NB4 (cell line): ENCODE measurements at regions not wholly inside any gene's neighbourhood (a gene's known extent, or its start where the extent isn't known, plus 50 kb on each side); places are given as distances from the start of the nearest gene placed in this dataset.

Source experiments
- DNase-seq: peaks from one replicate; pipeline ENCODE4 v3.0.0; 2010; ENCODE audit warnings: low read depth
- H3K4me3 ChIP-seq: one replicate; pipeline ENCODE4 v1.5.1; 2011; ENCODE audit warnings: mild to moderate bottlenecking, low read depth, low read length, moderate library complexity
- CTCF ChIP-seq: IDR thresholded peaks from one replicate; pipeline ENCODE4 v1.5.1; 2012; ENCODE audit warnings: low read depth, low read length
- MAX ChIP-seq: IDR thresholded peaks from 2 replicates; pipeline ENCODE4 v1.6.1; 2011; ENCODE audit warnings: low read depth, low read length
- MYC ChIP-seq: IDR thresholded peaks from 2 replicates; pipeline ENCODE4 v1.6.1; 2011; ENCODE audit warnings: low read depth, low read length
- POLR2A ChIP-seq: IDR thresholded peaks from 2 replicates; pipeline ENCODE4 v1.6.1; 2011; ENCODE audit warnings: mild to moderate bottlenecking; ENCODE audit not compliant: insufficient read length; ENCODE audit errors: extremely low read depth

GRCh38 chr10:105706281-105707026, 1065.4 kb downstream of the SORCS3 start:
- DNase-seq, result no peak
- no peak for TF ChIP-seq CTCF
- TF ChIP-seq POLR2A, result no peak
- TF ChIP-seq MAX, result no peak
- TF ChIP-seq MYC, result no peak
- no peak overlapping the region for H3K4me3 ChIP-seq

DNA sequence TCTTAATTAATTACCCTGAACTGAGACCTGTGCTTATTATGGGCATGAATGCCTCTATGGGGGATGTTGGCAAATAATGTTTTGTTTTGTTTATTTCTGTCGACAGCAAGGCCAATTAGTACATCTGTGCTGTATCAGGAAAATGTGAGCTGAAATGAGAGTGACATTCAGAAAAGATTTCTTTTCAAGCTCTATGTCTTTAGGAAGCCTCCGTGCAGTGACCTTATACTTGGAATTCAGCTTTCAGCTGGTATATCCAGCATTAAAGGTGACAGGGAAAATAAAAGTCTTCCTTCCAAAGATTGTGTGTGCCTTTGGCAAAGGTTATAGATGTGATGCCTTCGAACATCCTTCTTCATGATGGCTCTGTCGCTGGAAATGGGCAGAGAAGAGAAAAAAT, 1061.1 kb downstream of the SORCS3 start:
- no peak for DNase-seq
- H3K4me3 ChIP-seq, result no peak overlapping the region
- TF ChIP-seq MYC, result no peak
- TF ChIP-seq MAX, result no peak
- no peak for TF ChIP-seq POLR2A
- no peak for TF ChIP-seq CTCF

DNA sequence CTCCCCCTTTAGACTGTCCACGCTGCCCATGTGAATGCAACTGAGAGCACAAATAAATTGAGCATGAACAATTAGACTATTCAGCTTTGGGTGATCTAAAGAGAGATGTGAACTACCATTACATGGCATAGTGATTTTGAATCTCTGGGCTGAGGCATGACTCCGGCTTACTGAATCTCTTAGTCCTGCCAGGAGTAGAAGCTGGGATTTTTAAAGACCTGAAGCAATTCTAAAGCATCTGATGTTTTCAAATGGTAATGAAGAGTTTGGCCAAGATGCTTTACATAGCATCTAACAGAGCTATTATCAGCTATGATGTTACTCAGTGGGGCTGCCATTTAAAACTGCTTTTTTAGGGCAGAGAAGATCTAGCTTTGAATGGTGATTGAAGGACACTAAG, 1059.1 kb downstream of the SORCS3 start:
- no peak overlapping the region for H3K4me3 ChIP-seq
- DNase-seq, result no peak
- TF ChIP-seq MYC (no peak), POLR2A (no peak)

- no peak for DNase-seq
- no peak overlapping the region for H3K4me3 ChIP-seq
- no peak for TF ChIP-seq MYC
- no peak for TF ChIP-seq MAX
- no peak for TF ChIP-seq POLR2A
- no peak for TF ChIP-seq CTCF
Measured at GRCh38 chr10:105699504-105699903, 1058.4 kb downstream of the SORCS3 start.

DNA sequence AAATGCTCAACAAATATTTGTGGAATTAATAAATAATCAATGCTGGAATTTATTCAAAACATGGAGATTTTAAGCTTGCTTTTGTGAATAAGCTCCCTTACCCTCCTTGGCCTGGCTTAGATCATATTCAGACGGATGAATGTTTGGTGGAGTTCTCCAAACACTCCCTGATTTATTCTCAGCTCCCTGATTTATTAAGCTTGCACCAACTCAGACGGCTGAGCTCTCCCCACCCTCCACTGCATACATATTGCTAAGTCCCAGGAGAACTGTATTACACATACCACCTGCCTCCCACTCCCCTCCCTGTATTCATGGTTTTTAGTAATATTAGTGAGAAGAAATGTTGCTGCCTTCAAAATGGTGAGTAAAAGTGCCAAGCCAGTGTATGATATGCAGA, 1057.5 kb downstream of the SORCS3 start:
- DNase-seq, result no peak
- no peak for TF ChIP-seq CTCF
- H3K4me3 ChIP-seq, result no peak overlapping the region

- no peak for DNase-seq
- no peak overlapping the region for H3K4me3 ChIP-seq
- no peak for TF ChIP-seq CTCF
- no peak for TF ChIP-seq MAX
- no peak for TF ChIP-seq POLR2A
- TF ChIP-seq MYC, result no peak
Measured at GRCh38 chr10:105697290-105697780, 1056.2 kb downstream of the SORCS3 start.
